ENCODE measurements at regions not wholly inside any gene's neighbourhood (a gene's known extent, or its start where the extent isn't known, plus 50 kb on each side); places are given as distances from the start of the nearest gene placed in this dataset.
A peak's percentile ranks its signal among the peaks of the same experiment; 100 is the strongest.

DNA sequence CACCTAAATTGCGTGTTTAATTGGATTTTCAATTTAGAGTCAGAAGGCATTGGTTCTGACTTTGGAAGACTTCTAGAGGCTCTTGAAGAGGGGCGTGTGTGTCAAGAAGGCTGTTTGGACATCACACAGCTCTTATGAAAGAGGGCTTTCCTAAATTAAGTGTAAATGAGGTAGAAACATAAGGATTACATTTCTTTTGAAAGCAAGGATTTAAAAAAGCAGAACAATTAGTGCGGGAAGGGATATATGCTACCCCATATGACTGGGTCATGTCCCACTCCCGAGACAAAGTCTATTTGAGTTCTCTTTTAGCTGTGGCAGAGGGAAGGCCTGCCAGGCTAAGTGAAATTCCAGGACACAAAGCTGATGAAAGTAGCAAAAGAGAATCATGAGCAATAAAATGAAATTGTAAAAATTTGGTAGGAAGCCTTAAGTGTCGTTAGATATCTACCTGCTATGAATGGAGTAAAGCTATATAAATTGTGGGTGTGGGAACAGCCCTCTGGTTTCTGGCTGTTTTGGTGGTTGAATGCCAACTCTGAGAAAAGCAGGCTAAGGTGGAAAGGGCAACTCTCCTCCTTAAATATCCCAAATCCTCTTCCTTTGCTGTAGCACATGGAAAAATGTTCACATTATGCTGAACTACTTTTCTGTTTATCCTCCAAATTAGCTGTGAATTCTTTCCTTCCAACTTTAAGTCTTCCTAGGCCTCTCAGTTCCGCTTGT lies 100.6 kb upstream of the TSC22D2 start:
- ATAC-seq (no peak), DNase-seq (no peak)
- intact Hi-C loops (cut with micrococcal nuclease): no loop called here

DNA sequence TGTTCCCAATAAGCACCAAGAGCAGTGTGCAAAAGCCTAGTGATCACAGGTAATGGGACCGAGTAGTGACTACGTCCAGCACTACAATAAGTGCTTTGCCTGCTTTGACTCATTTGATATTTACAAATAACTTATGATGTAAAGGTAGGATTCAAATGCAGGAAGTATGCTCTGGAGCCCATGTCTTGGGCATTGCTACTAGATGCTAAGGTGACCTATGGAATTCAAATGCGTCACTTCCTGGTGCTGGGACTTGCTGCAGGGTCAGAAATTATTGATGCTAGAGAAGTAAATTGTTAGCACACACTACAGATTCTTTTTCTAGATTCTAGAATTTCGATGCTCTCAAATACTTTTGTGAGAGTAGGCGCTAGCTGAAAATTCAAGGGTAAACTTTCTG lies 101.2 kb upstream of the TSC22D2 start:
- DNase-seq: no peak
- intact Hi-C loops (cut with micrococcal nuclease): no loop called here
- ATAC-seq: no peak

DNA sequence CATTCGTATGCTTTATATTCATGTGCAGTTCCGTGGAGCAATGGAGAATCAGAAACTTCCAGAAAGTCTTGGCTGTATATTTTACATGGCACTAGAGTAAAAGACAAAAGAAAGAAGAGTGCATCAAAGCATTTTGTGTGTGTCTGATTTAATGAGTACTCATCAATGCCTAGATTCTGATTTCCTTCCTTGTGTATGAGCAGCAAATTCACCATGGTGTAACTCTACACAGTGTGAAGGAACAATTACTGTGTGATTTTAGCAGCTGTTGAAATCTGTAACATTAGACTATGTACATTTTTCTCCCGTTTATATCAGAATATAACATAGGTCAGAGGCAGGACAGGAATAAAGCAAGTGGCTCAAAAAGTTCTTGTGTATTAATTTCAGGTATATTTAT lies 102.0 kb upstream of the TSC22D2 start:
- DNase-seq (no peak), ATAC-seq (no peak)
- intact Hi-C loops (cut with micrococcal nuclease): no loop called here

DNA sequence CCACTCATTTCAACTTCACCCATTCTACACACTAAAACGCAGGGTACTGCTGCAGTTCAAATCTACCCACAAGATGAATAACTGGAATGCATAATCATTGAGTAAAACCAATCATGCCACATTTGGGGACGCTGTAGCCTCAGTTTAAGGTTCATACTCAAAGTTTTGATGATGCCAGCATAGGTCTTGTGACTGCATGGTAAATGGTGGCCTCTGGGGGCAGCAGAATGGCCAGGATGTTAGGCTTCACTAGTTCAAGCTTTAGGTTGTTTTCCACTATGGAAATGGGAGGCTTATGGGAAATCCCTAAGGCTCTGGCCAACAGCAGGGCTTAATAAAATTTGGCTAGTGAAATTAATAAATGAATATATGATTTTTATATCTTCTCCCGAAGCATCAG lies 104.3 kb upstream of the TSC22D2 start:
- no peak for DNase-seq
- no peak for ATAC-seq
- intact Hi-C loops (cut with micrococcal nuclease): no loop called here

DNA sequence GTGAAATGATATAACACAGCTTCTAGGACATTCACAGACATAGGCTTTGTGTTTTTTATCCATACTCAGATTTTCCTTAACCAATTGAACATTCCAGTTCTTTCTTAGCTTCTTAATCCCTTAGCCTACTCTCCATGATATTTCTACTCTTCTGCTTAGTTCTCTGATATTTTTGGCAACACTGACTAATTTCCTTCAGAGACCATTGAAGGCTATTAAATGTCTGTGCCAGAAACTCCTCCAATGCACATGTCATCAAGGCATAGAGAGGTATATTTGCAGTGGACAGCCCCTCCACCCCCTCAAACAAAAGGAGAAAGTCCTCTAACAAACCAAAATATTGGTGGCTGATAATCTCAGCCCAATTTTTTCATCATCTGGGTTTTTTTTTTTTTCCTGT lies 105.9 kb upstream of the TSC22D2 start:
- DNase-seq: no peak
- intact Hi-C loops (cut with micrococcal nuclease): no loop called here
- ATAC-seq: no peak

DNA sequence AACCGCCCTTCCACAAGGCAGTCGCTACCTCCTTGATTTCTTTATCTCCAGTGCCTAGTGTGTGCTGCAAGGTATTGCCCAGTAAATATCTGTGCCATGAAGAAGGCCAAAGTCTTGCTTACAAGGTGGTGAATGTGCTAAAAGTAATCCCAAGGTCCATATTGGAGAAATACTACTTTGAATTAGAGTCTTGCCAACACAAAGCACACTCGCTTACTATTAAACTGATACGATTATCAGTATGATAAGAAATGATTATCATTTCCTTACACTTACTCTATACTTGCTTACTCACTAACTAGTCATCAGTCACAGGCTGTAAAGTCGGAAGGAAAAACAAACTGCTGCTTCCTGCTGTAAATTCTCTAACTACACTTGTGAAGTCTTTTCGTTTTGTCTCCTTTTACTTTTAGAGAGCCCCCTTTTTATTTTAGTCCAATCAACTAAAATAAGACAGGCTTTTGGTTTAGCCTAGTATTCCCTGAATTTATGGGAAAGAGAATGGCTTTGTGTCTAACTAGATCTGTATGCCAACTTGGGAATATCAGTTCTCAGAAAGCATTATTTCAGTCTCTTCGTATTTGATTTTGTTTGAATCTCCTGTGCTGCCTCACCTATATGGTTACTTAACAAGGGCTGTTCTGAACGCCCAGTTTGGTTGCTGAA lies 107.1 kb upstream of the TSC22D2 start:
- no peak for ATAC-seq
- intact Hi-C loops (cut with micrococcal nuclease): no loop called here
- DNase-seq: no peak

DNA sequence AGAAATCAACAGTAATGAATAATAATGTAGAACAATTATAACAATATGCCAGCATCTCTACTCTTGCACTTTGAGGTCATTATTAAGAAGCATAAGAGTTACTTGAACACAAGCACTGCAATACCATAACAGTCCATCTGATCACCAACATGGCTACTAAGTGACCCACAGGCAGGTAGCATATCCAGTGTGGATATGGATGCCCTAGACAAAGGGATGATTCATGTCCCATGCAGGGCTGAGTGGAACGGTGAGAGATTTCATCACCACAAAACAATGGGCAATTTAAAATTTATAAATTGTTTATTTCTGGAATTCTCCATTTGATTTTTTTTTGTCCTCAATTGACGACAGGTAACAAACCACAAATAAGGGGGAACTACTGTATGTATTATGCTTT lies 107.7 kb upstream of the TSC22D2 start:
- intact Hi-C loops (cut with micrococcal nuclease): no loop called here
- ATAC-seq: no peak

DNA sequence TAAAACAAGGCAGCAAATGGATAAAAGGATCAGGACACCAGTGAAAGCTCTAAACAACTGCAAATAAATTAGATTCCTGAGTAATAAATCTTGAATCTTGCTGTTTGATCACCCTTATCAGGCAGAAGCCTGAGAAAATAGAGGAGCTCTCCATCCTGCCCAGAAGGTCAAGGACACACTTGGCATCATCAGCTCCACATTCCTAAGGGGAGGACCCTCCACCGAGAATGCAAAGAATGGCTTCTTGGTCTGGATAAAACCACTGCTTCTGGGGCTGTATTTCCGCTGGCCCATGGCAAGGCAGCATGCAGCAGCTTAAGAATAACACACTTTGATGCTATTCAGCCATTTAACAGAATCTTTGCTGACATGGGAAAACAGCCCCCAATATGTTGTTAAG lies 108.9 kb upstream of the TSC22D2 start:
- DNase-seq: no peak
- intact Hi-C loops (cut with micrococcal nuclease): no loop called here
- ATAC-seq: no peak

More for the DNA sequence above, 107.7 kb upstream of the TSC22D2 start:
- no peak for DNase-seq

DNA sequence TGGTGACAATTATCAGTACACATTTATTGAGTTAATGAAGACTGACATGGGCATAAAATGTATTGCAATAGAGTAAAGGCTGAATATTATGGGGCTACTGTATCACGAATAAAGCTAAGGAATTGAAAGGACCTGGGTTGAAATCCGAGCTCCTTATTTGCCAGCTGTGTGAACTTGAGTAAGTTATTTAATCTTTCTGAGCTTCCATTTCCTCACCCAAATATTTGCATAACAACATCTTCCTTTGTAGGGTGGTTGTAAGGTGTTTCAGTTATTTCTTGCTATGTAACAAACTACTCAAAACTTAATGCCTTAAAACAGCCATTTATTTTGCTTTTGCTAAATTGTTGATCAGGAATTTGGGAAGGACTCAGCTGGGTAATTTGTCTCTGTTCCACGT lies 111.1 kb upstream of the TSC22D2 start:
- DNase-seq: no peak
- ATAC-seq: no peak
- intact Hi-C loops (cut with micrococcal nuclease): no loop called here

DNA sequence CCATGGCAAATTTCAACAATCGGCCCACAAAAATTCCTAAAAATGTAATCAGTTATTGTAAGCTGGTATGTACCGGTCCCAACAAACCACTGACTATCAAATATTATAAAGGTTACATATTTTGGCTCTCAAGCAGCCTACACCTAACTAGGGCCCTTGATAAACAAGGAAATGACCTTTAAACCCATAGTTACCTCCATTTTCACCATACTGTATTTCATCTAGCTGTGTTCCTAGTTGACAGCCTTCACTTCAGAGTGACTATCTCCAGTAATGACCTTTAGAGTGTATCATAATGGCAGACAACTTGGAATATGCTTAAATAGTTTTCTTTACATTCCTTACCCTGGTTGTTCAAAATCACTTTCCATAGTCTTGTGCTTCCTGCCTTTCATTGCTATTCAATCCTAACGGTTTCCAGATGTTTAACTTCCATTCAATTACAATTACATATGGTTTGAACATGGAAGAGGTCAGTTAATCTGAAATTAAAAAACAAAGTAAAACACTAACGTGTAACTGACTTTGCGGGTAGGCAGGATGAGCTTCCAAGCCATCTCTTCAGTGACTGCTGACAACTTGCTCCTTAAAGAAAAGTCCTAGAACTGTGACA lies 111.9 kb upstream of the TSC22D2 start:
- intact Hi-C loops (cut with micrococcal nuclease): no loop called here
- DNase-seq (no peak), ATAC-seq (no peak)

DNA sequence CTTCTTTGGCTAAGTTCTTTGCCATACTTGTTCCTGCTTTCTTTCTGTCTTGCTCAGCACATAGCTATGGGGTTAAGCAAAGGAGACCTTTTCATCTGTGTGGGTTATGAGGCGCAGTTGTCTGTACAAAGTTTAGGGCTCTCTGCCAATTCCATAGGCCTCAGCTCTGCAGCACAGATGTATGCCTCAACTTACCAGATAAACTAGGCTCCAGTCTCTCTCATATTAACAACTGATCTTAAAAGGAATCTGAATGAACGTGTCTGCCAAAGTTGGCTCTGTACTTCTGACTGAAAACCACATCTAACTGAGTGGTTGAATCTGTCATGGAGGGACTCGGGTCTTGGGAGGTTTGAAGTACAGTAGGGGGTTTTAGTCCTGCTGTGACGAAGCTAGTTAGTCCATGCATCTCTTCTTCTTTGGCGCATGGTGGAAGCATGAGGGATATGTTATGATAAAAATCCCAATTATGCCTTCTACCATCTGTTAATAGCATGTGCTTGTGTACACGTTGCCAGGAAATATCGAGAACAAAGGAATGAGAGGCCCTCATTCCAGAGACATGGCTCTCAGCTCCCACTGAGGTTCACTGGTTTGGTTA lies 114.6 kb upstream of the TSC22D2 start:
- ATAC-seq: no peak
- no peak for DNase-seq
- intact Hi-C loops (cut with micrococcal nuclease): no loop called here

DNA sequence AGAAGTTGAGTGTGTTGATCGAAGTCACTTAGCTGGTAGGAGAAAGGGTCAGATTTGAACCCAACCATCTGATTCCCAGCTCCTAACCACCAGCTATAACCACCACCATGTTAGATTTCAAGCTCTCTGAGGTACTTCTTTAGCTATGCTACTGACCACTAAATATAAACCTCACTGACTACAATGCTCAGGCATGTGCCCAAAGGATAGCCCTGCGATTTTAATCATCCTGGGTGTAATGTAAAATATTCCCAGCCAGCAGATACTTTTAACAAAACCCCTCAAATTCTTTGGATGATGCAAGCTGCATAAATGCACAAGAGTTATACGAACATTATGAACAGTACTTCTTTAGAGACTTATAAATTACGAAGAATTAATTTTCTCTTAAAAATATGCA lies 115.2 kb upstream of the TSC22D2 start:
- no peak for DNase-seq
- no peak for ATAC-seq
- intact Hi-C loops (cut with micrococcal nuclease): no loop called here

DNA sequence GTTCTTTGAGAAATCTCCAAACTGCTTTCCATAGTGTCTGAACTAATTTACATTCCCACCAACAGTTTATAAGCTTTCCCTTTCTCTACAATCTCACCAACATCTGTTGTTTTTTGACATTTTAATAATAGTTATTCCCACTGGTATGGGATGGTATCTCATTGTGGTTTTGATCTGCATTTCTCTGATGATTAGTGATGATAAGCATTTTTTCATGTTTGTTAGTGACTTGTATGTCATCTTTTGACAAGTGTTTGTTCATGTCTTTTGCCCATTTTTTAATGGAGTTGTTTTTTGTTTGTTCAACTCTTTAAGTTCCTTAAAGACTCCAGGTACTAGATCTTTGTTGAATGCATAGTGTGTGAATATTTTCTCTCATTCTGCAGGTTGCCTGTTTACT lies 116.6 kb upstream of the TSC22D2 start:
- DNase-seq (no peak), ATAC-seq (no peak)
- intact Hi-C loops (cut with micrococcal nuclease): no loop called here

DNA sequence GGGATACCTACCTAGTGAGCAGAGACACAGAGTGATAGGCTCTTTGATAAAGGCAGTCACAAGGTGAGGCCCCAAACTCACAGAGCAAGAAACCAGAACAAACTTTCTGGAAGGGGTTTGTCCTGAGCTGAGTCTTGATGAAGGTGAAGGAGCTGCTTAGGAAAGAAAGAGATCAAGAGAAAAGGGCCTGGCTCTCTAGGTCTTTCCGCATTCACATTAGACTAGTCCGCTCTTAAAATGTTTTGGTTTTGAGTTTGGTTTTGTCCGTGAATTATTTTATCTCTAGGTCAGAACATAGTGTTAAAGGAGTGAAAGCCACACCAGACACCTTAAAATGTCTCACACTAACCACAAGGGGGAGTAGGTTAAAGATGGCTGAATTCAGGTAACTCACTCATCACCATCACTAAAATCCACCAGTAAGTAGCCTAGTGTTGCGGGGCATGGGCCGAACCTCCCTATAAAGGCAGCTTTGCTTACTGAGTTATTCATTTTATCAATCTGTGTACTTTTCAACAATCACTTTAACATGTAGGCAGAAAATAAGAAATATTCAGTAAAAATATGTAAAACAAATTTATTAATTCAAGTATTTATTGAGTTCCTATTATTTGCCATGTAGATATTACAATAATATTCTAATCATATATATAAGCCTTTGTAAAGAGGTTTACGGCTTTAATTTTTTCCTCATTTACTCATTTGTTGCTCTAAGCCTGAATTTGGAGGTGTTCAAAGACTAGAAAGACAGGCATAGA lies 121.5 kb upstream of the TSC22D2 start:
- no peak for DNase-seq
- ATAC-seq: peak; percentile 70
- intact Hi-C loops (cut with micrococcal nuclease): loop anchor here (5.0 kb wide), 1 partner anchor 211 kb away; no protein-coding TSS in a partner anchor

DNA sequence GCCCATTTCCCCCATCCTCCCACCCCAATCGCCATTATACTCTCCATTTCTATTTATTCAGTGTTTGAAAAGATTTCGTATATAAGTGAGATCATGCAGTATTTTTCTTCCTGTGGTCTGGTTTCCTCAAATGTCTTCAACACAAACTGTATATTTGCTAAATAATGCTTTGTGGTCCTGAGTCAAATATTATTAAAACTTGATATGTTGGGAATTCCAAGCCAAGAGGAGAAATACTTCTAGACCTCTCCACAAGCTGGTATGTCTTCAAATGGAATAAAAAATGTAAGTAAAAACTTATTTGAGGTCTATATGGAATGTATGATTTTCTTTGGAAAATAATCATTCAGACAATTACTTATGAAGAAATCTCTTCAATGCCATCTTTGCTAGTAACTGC lies 122.5 kb upstream of the TSC22D2 start:
- DNase-seq (no peak), ATAC-seq (no peak)
- intact Hi-C loops (cut with micrococcal nuclease): loop anchor here (5.0 kb wide), 1 partner anchor 212 kb away; no protein-coding TSS in a partner anchor

DNA sequence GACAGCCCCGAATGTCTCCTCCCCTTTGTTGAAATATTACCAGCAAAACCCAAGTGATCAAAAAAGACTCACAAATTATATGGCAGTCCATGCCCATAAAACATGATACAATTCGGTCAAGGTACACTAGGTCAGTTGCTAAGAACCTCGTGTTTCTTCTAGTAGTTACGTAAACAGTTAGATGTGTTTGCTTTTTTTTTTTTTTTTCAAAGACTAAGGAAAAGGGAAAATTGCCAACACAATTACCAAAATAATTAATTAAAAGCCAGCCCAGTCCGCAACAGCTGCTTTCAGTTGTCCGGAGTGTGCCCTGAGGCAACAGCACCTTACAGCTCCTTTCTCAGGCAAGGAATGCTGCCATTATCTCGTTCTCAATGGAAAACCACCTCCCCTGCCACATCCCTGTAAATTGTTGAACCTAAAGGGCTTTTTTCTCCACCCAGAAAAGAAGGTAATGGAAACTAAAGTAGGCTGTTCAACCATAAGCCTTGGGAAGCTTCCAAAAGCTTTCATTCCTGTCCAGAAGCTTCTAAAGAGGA lies 129.2 kb upstream of the TSC22D2 start:
- ATAC-seq (no peak), DNase-seq (no peak)
- intact Hi-C loops (cut with micrococcal nuclease): no loop called here

DNA sequence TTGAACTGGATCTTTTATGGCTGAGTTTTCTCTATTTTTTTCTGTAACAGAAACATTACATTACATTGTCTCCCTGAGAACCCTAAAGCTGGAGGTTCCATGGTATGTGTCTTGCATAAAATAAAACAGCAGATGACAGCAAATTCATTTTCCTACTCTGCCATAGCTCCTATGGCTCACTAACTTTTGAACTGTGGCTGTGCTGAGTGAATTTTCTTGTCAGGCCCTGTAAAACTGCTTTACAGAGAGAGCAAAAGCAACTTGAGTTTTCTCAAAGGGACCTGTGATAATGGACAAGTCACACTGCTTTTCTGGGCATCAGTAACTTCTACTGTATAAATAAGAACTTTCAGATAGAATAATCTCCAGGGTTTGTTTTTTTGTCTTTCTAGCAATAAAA lies 129.9 kb upstream of the TSC22D2 start:
- no peak for DNase-seq
- intact Hi-C loops (cut with micrococcal nuclease): no loop called here
- no peak for ATAC-seq

DNA sequence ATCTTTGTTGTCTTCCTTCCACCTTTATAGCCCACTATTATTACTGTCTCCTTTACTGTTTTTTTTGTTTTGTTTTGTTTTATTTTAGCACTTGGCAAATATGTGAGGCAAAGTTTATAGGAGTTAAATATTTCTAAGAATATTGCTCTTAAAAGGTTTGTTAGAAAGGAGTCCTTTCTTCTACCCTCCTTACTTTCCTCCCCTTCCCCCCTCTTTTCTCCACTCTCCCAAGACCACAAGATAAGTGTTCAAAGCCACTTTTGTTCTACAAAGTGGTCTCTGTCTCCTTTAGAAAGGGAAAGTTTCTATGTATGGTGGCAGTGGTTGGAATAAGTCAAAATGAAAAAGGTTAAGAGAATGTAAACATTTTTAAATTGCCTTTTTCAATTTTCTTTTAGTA lies 130.7 kb upstream of the TSC22D2 start:
- ATAC-seq (no peak), DNase-seq (no peak)
- intact Hi-C loops (cut with micrococcal nuclease): no loop called here

DNA sequence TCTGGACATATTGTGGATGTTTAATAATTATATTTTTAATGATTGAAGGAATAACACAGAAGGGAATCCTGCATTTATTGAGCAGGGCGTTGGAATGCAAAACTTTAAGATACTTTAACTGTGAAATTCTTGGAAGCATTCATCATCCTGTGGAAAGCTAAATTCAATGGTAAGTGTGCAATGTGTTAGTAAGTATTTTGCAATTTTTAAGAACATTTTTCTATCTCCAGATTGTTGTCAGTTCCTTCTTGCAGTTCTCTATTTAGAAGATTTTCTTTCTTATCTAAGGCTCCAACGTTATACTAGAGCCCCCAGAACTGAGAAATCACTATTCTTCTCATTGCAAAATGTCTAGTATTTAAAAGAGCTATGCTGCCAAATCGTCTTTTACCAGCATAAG lies 132.2 kb upstream of the TSC22D2 start:
- no peak for ATAC-seq
- no peak for DNase-seq
- intact Hi-C loops (cut with micrococcal nuclease): no loop called here
